ENCODE measurements at regions not wholly inside any gene's neighbourhood (a gene's known extent, or its start where the extent isn't known, plus 50 kb on each side); places are given as distances from the start of the nearest gene placed in this dataset.

GRCh38 chr11:20259506-20259905, 99.2 kb upstream of the DBX1 start:
- Histone ChIP-seq H2AFZ (ENCODE audit: low read length) (no peak overlapping the region), H3K4me2 (ENCODE audit: insufficient read depth, low read length) (no peak overlapping the region), H3K4me1 (ENCODE audit: insufficient read depth, low read length) (no peaks in the 10 kb centered on the region), H3K4me3 (ENCODE audit: insufficient read depth, low read length) (no peak overlapping the region), H3K27me3 (ENCODE audit: insufficient read depth, low read length) (no peaks in the 10 kb centered on the region), H3K36me3 (ENCODE audit: insufficient read depth, low read length) (no peaks in the 10 kb centered on the region), H3K9me3 (ENCODE audit: low read depth, low read length) (no peaks in the 10 kb centered on the region), H3K79me2 (ENCODE audit: insufficient read depth, low read length) (no peaks in the 10 kb centered on the region), H4K20me1 (ENCODE audit: insufficient read depth, low read length) (no peaks in the 10 kb centered on the region), H3K27ac (ENCODE audit: low read depth, low read length) (no peak overlapping the region)
- DNase-seq (ENCODE audit: insufficient read length, low spot score, missing footprints), result no peak
- TF ChIP-seq CTCF (IDR thresholded peaks at IDR 0.05; ENCODE audit: extremely low read depth, low read depth, low read length), result no peak

GRCh38 chr11:20258376-20258895, 98.2 kb upstream of the DBX1 start:
- Histone ChIP-seq H3K27ac (ENCODE audit: low read depth, low read length) (no peak overlapping the region), H3K79me2 (ENCODE audit: insufficient read depth, low read length) (no peaks in the 10 kb centered on the region), H3K4me3 (ENCODE audit: insufficient read depth, low read length) (no peak overlapping the region), H3K4me1 (ENCODE audit: insufficient read depth, low read length) (no peaks in the 10 kb centered on the region), H4K20me1 (ENCODE audit: insufficient read depth, low read length) (no peaks in the 10 kb centered on the region), H2AFZ (ENCODE audit: low read length) (no peak overlapping the region), H3K9me3 (ENCODE audit: low read depth, low read length) (no peaks in the 10 kb centered on the region), H3K27me3 (ENCODE audit: insufficient read depth, low read length) (peaks cover 4% of the 10 kb centered on the region), H3K36me3 (ENCODE audit: insufficient read depth, low read length) (no peaks in the 10 kb centered on the region), H3K4me2 (ENCODE audit: insufficient read depth, low read length) (no peak overlapping the region)
- no peak for DNase-seq (ENCODE audit: insufficient read length, low spot score, missing footprints)
- no peak for TF ChIP-seq CTCF (IDR thresholded peaks at IDR 0.05; ENCODE audit: extremely low read depth, low read depth, low read length)

- Histone ChIP-seq H2AFZ (ENCODE audit: low read length) (no peak overlapping the region), H3K79me2 (ENCODE audit: insufficient read depth, low read length) (no peaks in the 10 kb centered on the region), H3K27ac (ENCODE audit: low read depth, low read length) (no peak overlapping the region), H4K20me1 (ENCODE audit: insufficient read depth, low read length) (no peaks in the 10 kb centered on the region), H3K27me3 (ENCODE audit: insufficient read depth, low read length) (peaks cover 6% of the 10 kb centered on the region), H3K36me3 (ENCODE audit: insufficient read depth, low read length) (no peaks in the 10 kb centered on the region), H3K4me1 (ENCODE audit: insufficient read depth, low read length) (no peaks in the 10 kb centered on the region), H3K4me3 (ENCODE audit: insufficient read depth, low read length) (no peak overlapping the region), H3K4me2 (ENCODE audit: insufficient read depth, low read length) (no peak overlapping the region), H3K9me3 (ENCODE audit: low read depth, low read length) (no peaks in the 10 kb centered on the region)
- TF ChIP-seq CTCF (IDR thresholded peaks at IDR 0.05; ENCODE audit: extremely low read depth, low read depth, low read length), result no peak
- no peak for DNase-seq (ENCODE audit: insufficient read length, low spot score, missing footprints)
Observed at GRCh38 chr11:20256925-20257324, 96.7 kb upstream of the DBX1 start.

GRCh38 chr11:20253796-20254195, 93.5 kb upstream of the DBX1 start:
- no peak for DNase-seq (ENCODE audit: insufficient read length, low spot score, missing footprints)
- H3K79me2 ChIP-seq (ENCODE audit: insufficient read depth, low read length), result no peaks in the 10 kb centered on the region
- no peaks in the 10 kb centered on the region for H4K20me1 ChIP-seq (ENCODE audit: insufficient read depth, low read length)
- no peaks in the 10 kb centered on the region for H3K9me3 ChIP-seq (ENCODE audit: low read depth, low read length)
- no peak overlapping the region for H3K4me3 ChIP-seq (ENCODE audit: insufficient read depth, low read length)
- peaks cover 22% of the 10 kb centered on the region for H3K27me3 ChIP-seq (ENCODE audit: insufficient read depth, low read length)
- no peak overlapping the region for H3K4me2 ChIP-seq (ENCODE audit: insufficient read depth, low read length)
- H3K36me3 ChIP-seq (ENCODE audit: insufficient read depth, low read length), result no peaks in the 10 kb centered on the region
- no peak for TF ChIP-seq CTCF (IDR thresholded peaks at IDR 0.05; ENCODE audit: extremely low read depth, low read depth, low read length)
- no peak overlapping the region for H3K27ac ChIP-seq (ENCODE audit: low read depth, low read length)
- no peak overlapping the region for H2AFZ ChIP-seq (ENCODE audit: low read length)
- H3K4me1 ChIP-seq (ENCODE audit: insufficient read depth, low read length), result no peaks in the 10 kb centered on the region
